Caco-2 (cell line): ENCODE measurements at regions not wholly inside any gene's neighbourhood (a gene's known extent, or its start where the extent isn't known, plus 50 kb on each side); places are given as distances from the start of the nearest gene placed in this dataset.

Experiments used
- BruUV-seq: library from RNA; stranded (reverse); fragments of 400-500 nt; replicated peaks from 2 replicates; lab custom pipeline; 2021; lab: Mats Ljungman, UMichigan
- CTCF ChIA-PET: fragments of 300-600 bp; sonication (Branson Sonifier 250); formaldehyde crosslinking; loops from one replicate; lab custom pipeline; 2022; ENCODE audit warnings: antibody characterized with exemption; lab: Charles Lee
- POLR2A ChIA-PET: fragments of 300-600 bp; sonication (Branson Sonifier 250); formaldehyde crosslinking; loops from one replicate; lab custom pipeline; 2022; ENCODE audit warnings: antibody characterized with exemption; lab: Charles Lee
- DNase-seq, 2 experiments: peaks; one replicate each; pipeline versions ENCODE4 v3.0.0 to v3.0.0-alpha.2; 2020 to 2022
- H3K27me3 ChIP-seq: replicated peaks from 2 replicates; pipeline ENCODE4 v1.6.0; 2011; ENCODE audit warnings: low read length; ENCODE audit not compliant: control insufficient read depth, insufficient read depth
- H3K36me3 ChIP-seq: 2 replicates; pipeline ENCODE4 v1.5.1; 2011; ENCODE audit warnings: low read length; ENCODE audit not compliant: control insufficient read depth, insufficient read depth
- H3K4me1 ChIP-seq: fragments of 250-450 bp; sonication (Bioruptor Pico); 2 replicates; pipeline ENCODE4 v1.5.1; 2020; ENCODE audit warnings: mild to moderate bottlenecking
- H3K4me3 ChIP-seq: 2 replicates; pipeline ENCODE4 v1.5.1; 2011; ENCODE audit warnings: low read depth, mild to moderate bottlenecking, control low read depth, low read length
- H3K9me3 ChIP-seq: fragments of 250-450 bp; sonication (Bioruptor Pico); 2 replicates; pipeline ENCODE4 v1.5.1; 2020; ENCODE audit warnings: mild to moderate bottlenecking, moderate library complexity
- H3K27ac Mint-ChIP-seq: one replicate; pipeline ENCODE4 v1.8.0; 2022; ENCODE audit warnings: mixed read lengths; ENCODE audit not compliant: unreplicated experiment
- H3K27me3 Mint-ChIP-seq: one replicate; pipeline ENCODE4 v1.8.0; 2022; ENCODE audit warnings: mixed read lengths; ENCODE audit not compliant: insufficient read depth, unreplicated experiment
- H3K36me3 Mint-ChIP-seq: one replicate; pipeline ENCODE4 v1.8.0; 2022; ENCODE audit warnings: mild to moderate bottlenecking, mixed read lengths; ENCODE audit not compliant: insufficient read depth, unreplicated experiment
- H3K4me1 Mint-ChIP-seq: one replicate; pipeline ENCODE4 v1.8.0; 2022; ENCODE audit warnings: low read depth, mixed read lengths; ENCODE audit not compliant: unreplicated experiment
- H3K4me3 Mint-ChIP-seq: one replicate; pipeline ENCODE4 v1.8.0; 2022; ENCODE audit warnings: mild to moderate bottlenecking, moderate library complexity, mixed read lengths; ENCODE audit not compliant: unreplicated experiment
- H3K9me3 Mint-ChIP-seq: one replicate; pipeline ENCODE4 v1.8.0; 2022; ENCODE audit warnings: mixed read lengths; ENCODE audit not compliant: unreplicated experiment
- intact Hi-C: fragments of 100-400 bp; cut with micrococcal nuclease; formaldehyde crosslinking; loops from one replicate; pipeline ENCODE4 v1.10.0; 2022; ENCODE audit not compliant: unreplicated experiment
- TF ChIP-seq, protein P1 (sequence below), 2 experiments: fragments of 200-600 bp in 1 of 2; IDR thresholded peaks; 1 replicate in 1 of 2; 2 replicates in 1 of 2; pipeline versions ENCODE4 v1.5.1 to v1.8.0; 2011 to 2022; ENCODE audit warnings: antibody characterized with exemption in 1 of 2, control low read depth in 1 of 2, inconsistent platforms in 1 of 2, low read depth in 1 of 2, low read length in 1 of 2, mild to moderate bottlenecking in 1 of 2, moderate library complexity in 1 of 2; ENCODE audit not compliant: insufficient read depth in 1 of 2, severe bottlenecking in 1 of 2, unreplicated experiment in 1 of 2

DNA sequence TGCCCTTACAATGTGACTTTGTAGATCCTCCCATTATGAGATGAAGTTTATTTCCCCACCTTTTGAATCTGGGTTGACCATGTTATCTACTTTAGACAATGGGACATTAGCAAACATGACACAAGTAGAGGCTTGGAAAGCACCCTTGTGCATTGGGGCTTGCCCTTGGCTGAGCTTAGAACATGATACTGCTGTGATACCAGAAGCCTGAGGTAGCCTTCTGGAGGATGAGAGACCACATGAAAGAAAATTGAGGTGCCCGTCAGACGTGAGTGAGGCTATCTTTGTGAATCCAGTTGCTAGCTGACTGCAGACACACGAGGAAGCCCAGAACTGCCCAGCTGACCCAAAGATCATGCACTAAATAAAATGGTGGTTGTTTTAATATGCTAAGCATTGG is 341.2 kb downstream of the CYP26B1 start:
- 0 out of 2 replicates have a peak, but pooled peaks cover 3% of the 10 kb centered on the region for H3K9me3 ChIP-seq
- ChIA-PET CTCF (no interaction called here), POLR2A (no interaction called here)
- H3K4me1 ChIP-seq = no peaks in the 10 kb centered on the region
- no peaks in the 10 kb centered on the region for H3K36me3 ChIP-seq
- no peak overlapping the region for H3K4me3 ChIP-seq
- Mint-ChIP-seq H3K9me3 (no peaks in the 10 kb centered on the region), H3K27ac (no peak overlapping the region), H3K36me3 (no peaks in the 10 kb centered on the region), H3K27me3 (no peaks in the 10 kb centered on the region), H3K4me3 (no peak overlapping the region), H3K4me1 (no peaks in the 10 kb centered on the region)
- intact Hi-C loops = loop anchor here (10.0 kb wide), 1 partner anchor 188 kb away; no protein-coding TSS in a partner anchor
- no TSS peak for BruUV-seq
- TF ChIP-seq, protein P1, sequence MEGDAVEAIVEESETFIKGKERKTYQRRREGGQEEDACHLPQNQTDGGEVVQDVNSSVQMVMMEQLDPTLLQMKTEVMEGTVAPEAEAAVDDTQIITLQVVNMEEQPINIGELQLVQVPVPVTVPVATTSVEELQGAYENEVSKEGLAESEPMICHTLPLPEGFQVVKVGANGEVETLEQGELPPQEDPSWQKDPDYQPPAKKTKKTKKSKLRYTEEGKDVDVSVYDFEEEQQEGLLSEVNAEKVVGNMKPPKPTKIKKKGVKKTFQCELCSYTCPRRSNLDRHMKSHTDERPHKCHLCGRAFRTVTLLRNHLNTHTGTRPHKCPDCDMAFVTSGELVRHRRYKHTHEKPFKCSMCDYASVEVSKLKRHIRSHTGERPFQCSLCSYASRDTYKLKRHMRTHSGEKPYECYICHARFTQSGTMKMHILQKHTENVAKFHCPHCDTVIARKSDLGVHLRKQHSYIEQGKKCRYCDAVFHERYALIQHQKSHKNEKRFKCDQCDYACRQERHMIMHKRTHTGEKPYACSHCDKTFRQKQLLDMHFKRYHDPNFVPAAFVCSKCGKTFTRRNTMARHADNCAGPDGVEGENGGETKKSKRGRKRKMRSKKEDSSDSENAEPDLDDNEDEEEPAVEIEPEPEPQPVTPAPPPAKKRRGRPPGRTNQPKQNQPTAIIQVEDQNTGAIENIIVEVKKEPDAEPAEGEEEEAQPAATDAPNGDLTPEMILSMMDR (IDR thresholded peaks at IDR 0.05; ENCODE audit: insufficient read depth in 1 of 2, low read depth in 1 of 2, low read length in 1 of 2, severe bottlenecking in 1 of 2, unreplicated experiment in 1 of 2) = no peak
- H3K27me3 ChIP-seq = no peaks in the 10 kb centered on the region
- DNase-seq = no peak

DNA sequence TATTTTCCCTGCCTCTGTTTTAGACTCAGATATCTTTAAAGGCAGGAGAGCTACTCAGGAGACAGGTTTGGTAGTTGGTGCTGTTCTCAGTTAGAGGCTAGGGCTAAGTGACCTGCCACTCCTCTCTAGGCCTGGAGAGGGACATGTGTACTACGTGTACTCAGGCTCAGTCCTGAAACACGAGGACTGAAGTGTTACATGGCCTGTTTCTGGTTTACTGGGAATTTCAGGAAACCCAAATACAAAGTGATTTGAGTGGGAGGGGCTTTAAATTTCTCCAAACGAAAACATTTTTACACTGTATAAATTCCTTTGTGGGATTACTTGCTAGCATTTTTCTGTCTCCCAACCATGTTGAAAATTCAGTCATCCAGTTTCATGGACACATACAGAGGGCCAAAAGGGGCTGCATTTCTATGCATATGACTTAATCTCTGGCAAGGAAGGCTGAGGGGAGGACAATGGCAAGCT is 343.3 kb downstream of the CYP26B1 start:
- Mint-ChIP-seq H3K27ac (no peak overlapping the region), H3K27me3 (no peaks in the 10 kb centered on the region), H3K9me3 (no peaks in the 10 kb centered on the region), H3K4me1 (no peaks in the 10 kb centered on the region), H3K4me3 (no peak overlapping the region), H3K36me3 (no peaks in the 10 kb centered on the region)
- CTCF ChIA-PET = no interaction called here
- no peak for DNase-seq
- H3K9me3 ChIP-seq = 0 out of 2 replicates have a peak, but pooled peaks cover 3% of the 10 kb centered on the region
- intact Hi-C loops = loop anchor here (10.0 kb wide), 1 partner anchor 190 kb away; no protein-coding TSS in a partner anchor
- H3K4me3 ChIP-seq = no peak overlapping the region
- no peaks in the 10 kb centered on the region for H3K4me1 ChIP-seq
- no peaks in the 10 kb centered on the region for H3K36me3 ChIP-seq
- H3K27me3 ChIP-seq = no peaks in the 10 kb centered on the region
- no TSS peak for BruUV-seq
- POLR2A ChIA-PET = no interaction called here
- TF ChIP-seq, protein P1 (IDR thresholded peaks at IDR 0.05; ENCODE audit: insufficient read depth in 1 of 2, low read depth in 1 of 2, low read length in 1 of 2, severe bottlenecking in 1 of 2, unreplicated experiment in 1 of 2) = no peak

DNA sequence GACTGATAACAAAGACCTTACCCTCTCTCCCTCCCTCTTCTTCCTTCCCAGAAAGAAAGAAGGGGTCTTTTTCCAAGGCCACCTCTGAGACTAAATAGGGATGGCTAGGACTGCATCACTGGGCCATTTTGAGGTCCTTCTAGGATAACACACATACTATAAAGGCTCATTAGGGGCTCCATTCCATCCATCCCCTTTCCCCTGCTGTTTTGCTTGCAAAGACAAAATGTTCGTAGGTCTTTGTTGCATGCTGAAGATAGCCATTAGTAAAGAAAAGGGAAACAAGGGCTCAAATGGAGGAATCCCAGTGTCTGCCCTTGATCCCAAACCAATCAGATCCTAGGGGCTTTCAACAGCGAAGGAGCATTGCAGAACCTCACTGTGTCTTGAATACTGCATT is 344.3 kb downstream of the CYP26B1 start:
- Mint-ChIP-seq H3K9me3 (no peaks in the 10 kb centered on the region), H3K4me3 (no peak overlapping the region), H3K27me3 (no peaks in the 10 kb centered on the region), H3K4me1 (peaks cover 5% of the 10 kb centered on the region), H3K27ac (no peak overlapping the region), H3K36me3 (no peaks in the 10 kb centered on the region)
- POLR2A ChIA-PET = no interaction called here
- BruUV-seq = no TSS peak
- Histone ChIP-seq H3K9me3 (no peaks in the 10 kb centered on the region), H3K27me3 (no peaks in the 10 kb centered on the region), H3K4me1 (no peaks in the 10 kb centered on the region), H3K36me3 (no peaks in the 10 kb centered on the region), H3K4me3 (no peak overlapping the region)
- CTCF ChIA-PET = no interaction called here
- TF ChIP-seq, protein P1 (IDR thresholded peaks at IDR 0.05; ENCODE audit: insufficient read depth in 1 of 2, low read depth in 1 of 2, low read length in 1 of 2, severe bottlenecking in 1 of 2, unreplicated experiment in 1 of 2) = no peak
- intact Hi-C loops = loop anchor here (2.0 to 10.0 kb wide), 2 partner anchors 191 to 347 kb away; no protein-coding TSS in a partner anchor
- no peak for DNase-seq
